Hepatocyte (in vitro differentiated cells): ENCODE measurements at regions not wholly inside any gene's neighbourhood (a gene's known extent, or its start where the extent isn't known, plus 50 kb on each side); places are given as distances from the start of the nearest gene placed in this dataset.

Experiments
- CTCF ChIP-seq: fragments of 200-600 bp; sonication (generic); IDR thresholded peaks from 2 replicates; pipeline ENCODE4 v1.5.1; 2016; ENCODE audit warnings: antibody characterized with exemption, mild to moderate bottlenecking; ENCODE audit not compliant: poor library complexity
- EZH2 ChIP-seq: fragments of 200-600 bp; sonication (generic); IDR thresholded peaks from 2 replicates; pipeline ENCODE4 v1.6.1; 2016; ENCODE audit warnings: antibody characterized with exemption, mild to moderate bottlenecking, borderline replicate concordance
- EZH2phosphoT487 ChIP-seq: fragments of 200-600 bp; sonication (generic); IDR thresholded peaks from one replicate; pipeline ENCODE4 v1.6.1; 2018; ENCODE audit warnings: antibody characterized with exemption, mild to moderate bottlenecking, low read depth, moderate library complexity; ENCODE audit not compliant: unreplicated experiment, severe bottlenecking

GRCh38 chr13:29903543-29903942 is 53.1 kb upstream of the UBL3 start:
- TF ChIP-seq CTCF (no peak), EZH2 (no peak), EZH2phosphoT487 (no peak)
